ENCODE measurements at regions not wholly inside any gene's neighbourhood (a gene's known extent, or its start where the extent isn't known, plus 50 kb on each side); places are given as distances from the start of the nearest gene placed in this dataset.

DNA sequence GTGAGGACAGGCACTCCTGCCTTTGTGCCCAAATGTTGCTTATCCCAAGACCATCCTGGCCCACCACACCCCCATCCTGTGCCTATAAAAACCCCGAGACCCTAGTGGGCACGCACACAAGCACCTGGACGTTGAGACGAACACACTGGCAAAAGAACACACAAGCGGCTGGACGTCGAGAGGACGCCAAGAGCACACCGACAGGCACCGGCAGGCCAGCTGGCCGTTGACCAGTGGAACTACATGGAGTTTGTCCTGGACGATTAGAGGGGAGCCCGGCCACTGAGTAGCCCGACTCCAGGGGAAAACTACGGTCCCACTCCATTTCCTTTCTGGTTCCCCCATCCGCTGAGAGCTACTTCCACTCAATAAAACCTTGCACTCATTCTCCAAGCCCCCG is 301.7 kb downstream of the PCDH10 start:
- TF ChIP-seq CTCF (IDR thresholded peaks at IDR 0.05; ENCODE audit: poor library complexity, severe bottlenecking) (no peak), POLR2AphosphoS5 (IDR thresholded peaks at IDR 0.05) (no peak), EZH2 (IDR thresholded peaks at IDR 0.05; ENCODE audit: borderline replicate concordance, insufficient read depth, low read length, poor library complexity, severe bottlenecking) (no peak), TAF1 (IDR thresholded peaks at IDR 0.05; ENCODE audit: low read depth) (no peak), MXI1 (conservative IDR thresholded peaks at IDR 0.05; ENCODE audit: poor library complexity, severe bottlenecking) (no peak)
- TF ChIP-seq, protein P1, sequence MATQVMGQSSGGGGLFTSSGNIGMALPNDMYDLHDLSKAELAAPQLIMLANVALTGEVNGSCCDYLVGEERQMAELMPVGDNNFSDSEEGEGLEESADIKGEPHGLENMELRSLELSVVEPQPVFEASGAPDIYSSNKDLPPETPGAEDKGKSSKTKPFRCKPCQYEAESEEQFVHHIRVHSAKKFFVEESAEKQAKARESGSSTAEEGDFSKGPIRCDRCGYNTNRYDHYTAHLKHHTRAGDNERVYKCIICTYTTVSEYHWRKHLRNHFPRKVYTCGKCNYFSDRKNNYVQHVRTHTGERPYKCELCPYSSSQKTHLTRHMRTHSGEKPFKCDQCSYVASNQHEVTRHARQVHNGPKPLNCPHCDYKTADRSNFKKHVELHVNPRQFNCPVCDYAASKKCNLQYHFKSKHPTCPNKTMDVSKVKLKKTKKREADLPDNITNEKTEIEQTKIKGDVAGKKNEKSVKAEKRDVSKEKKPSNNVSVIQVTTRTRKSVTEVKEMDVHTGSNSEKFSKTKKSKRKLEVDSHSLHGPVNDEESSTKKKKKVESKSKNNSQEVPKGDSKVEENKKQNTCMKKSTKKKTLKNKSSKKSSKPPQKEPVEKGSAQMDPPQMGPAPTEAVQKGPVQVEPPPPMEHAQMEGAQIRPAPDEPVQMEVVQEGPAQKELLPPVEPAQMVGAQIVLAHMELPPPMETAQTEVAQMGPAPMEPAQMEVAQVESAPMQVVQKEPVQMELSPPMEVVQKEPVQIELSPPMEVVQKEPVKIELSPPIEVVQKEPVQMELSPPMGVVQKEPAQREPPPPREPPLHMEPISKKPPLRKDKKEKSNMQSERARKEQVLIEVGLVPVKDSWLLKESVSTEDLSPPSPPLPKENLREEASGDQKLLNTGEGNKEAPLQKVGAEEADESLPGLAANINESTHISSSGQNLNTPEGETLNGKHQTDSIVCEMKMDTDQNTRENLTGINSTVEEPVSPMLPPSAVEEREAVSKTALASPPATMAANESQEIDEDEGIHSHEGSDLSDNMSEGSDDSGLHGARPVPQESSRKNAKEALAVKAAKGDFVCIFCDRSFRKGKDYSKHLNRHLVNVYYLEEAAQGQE (IDR thresholded peaks at IDR 0.05; ENCODE audit: borderline replicate concordance) = no peak

Measured in neural cell (in vitro differentiated cells).